Adrenal gland (tissue), 9 donors: ENCODE measurements at regions not wholly inside any gene's neighbourhood (a gene's known extent, or its start where the extent isn't known, plus 50 kb on each side); places are given as distances from the start of the nearest gene placed in this dataset.

ENCODE experiments used
- DNase-seq, 7 donors: peaks; one replicate each; pipeline ENCODE4 v3.0.0-alpha.2; 2019 to 2020
- H3K27ac ChIP-seq, 5 donors: fragments of 200-600 bp; sonication (generic) in 4 of 5; 1 replicate in 3 of 5; 2 replicates in 2 of 5; pipeline versions ENCODE4 v1.5.1 to v1.8.0; 2016 to 2020; ENCODE audit warnings: mild to moderate bottlenecking in 1 of 5
- H3K27me3 ChIP-seq: fragments of 200-600 bp; 2 replicates; pipeline ENCODE4 v1.8.0; 2021
- H3K36me3 ChIP-seq, 2 donors: fragments of 200-600 bp; replicated peaks in 1 of 2; 1 replicate in 1 of 2; 2 replicates in 1 of 2; pipeline versions ENCODE4 v1.5.1 to v1.8.0; 2018 to 2022
- H3K4me1 ChIP-seq, 2 donors: fragments of 200-600 bp; replicated peaks in 1 of 2; 1 replicate in 1 of 2; 2 replicates in 1 of 2; pipeline versions ENCODE4 v1.5.1 to v1.8.0; 2018 to 2021
- H3K4me3 ChIP-seq, 4 donors: fragments of 200-600 bp; sonication (generic) in 3 of 4; one replicate each; pipeline ENCODE4 v1.5.1; 2016 to 2018
- H3K9me3 ChIP-seq, 3 donors: fragments of 200-600 bp; sonication (generic) in 1 of 3; replicated peaks in 1 of 3; 1 replicate in 2 of 3; 2 replicates in 1 of 3; pipeline versions ENCODE4 v1.5.1 to v1.8.0; 2016 to 2021
- CTCF ChIP-seq, 6 experiments: fragments of 450-650 bp in 4 of 6; fragments of 200-600 bp in 2 of 6; sonication (generic) in 1 of 6; IDR thresholded peaks; 1 replicate in 5 of 6; 2 replicates in 1 of 6; pipeline versions ENCODE4 v1.5.1 to v1.8.0; 2016 to 2021; ENCODE audit warnings: antibody characterized with exemption in 6 of 6, mild to moderate bottlenecking in 2 of 6, moderate library complexity in 1 of 6
- POLR2A ChIP-seq, 2 donors: fragments of 450-650 bp; IDR thresholded peaks; one replicate each; pipeline ENCODE4 v1.6.1; 2017; ENCODE audit warnings: antibody characterized with exemption in 2 of 2, mild to moderate bottlenecking in 2 of 2, moderate library complexity in 1 of 2
- WGBS, 4 donors: extraction: QIAGEN DNeasy Blood & Tissue Kit in 2 of 4; methylation state at CpG; one replicate each; pipeline versions ENCODE4 v1.1.5 to v1.1.7; 2013 to 2017; 5-methylcytosine and 5-hydroxymethylcytosine counted together
- intact Hi-C, 2 donors: fragments of 100-400 bp; cut with DNase I; formaldehyde crosslinking; loops; one replicate each; pipeline versions ENCODE4 v1.14.1 to v1.15.0; 2022 to 2023
- donor health status: healthy with polysubstance abuse.
- donor health status: Bipolar disorder and iron deficiency.
- donor health status: DM: yes; HTN: yes; CAD: no.
- donor health status: DM: no; HTN: no; CAD: no.
- donor health status: DM: no; HTN: no; CAD: no.

- H3K4me3 ChIP-seq = no peak overlapping the region
- no peak overlapping the region for H3K27ac ChIP-seq
- 87 to 95% (median 93%) methylated on average over 2 to 3 of the region's 3 CpGs for WGBS, 4 donors
- no peaks in the 10 kb centered on the region for H3K9me3 ChIP-seq
- no peak for DNase-seq
- no peak for TF ChIP-seq POLR2A (IDR thresholded peaks at IDR 0.05)
- TF ChIP-seq CTCF (IDR thresholded peaks at IDR 0.05) = no peak
- no peaks in the 10 kb centered on the region for H3K27me3 ChIP-seq
- no peaks in the 10 kb centered on the region for H3K36me3 ChIP-seq
- intact Hi-C loops = no loop called here
- H3K4me1 ChIP-seq = no peaks in the 10 kb centered on the region
Measured at GRCh38 chr1:43041591-43041990, 82.9 kb upstream of the SLC2A1 start.

- 56 to 65% (median 62%) methylated on average over 11 to 14 of the region's 14 CpGs for WGBS, 4 donors
- no peak for TF ChIP-seq POLR2A (IDR thresholded peaks at IDR 0.05)
- no peak for TF ChIP-seq CTCF (IDR thresholded peaks at IDR 0.05)
- H3K27ac ChIP-seq = no peak overlapping the region
- H3K27me3 ChIP-seq = no peaks in the 10 kb centered on the region
- H3K4me3 ChIP-seq = no peak overlapping the region
- no peak for DNase-seq
- no peaks in the 10 kb centered on the region for H3K4me1 ChIP-seq
- no peaks in the 10 kb centered on the region for H3K9me3 ChIP-seq
- H3K36me3 ChIP-seq = no peaks in the 10 kb centered on the region
- intact Hi-C loops = no loop called here
Measured at GRCh38 chr1:43039228-43040055, 80.8 kb upstream of the SLC2A1 start.

GRCh38 chr1:43038232-43038935 is 79.7 kb upstream of the SLC2A1 start:
- H3K36me3 ChIP-seq = no peaks in the 10 kb centered on the region
- intact Hi-C loops = no loop called here
- 83 to 93% (median 88%) methylated on average over 9 of the region's 9 CpGs for WGBS, 4 donors

More at GRCh38 chr1:43038232-43038935, 79.7 kb upstream of the SLC2A1 start:
- no peak for DNase-seq
- no peaks in the 10 kb centered on the region for H3K27me3 ChIP-seq
- no peak overlapping the region for H3K27ac ChIP-seq
- no peaks in the 10 kb centered on the region for H3K9me3 ChIP-seq
- no peak overlapping the region for H3K4me3 ChIP-seq
- H3K4me1 ChIP-seq = no peaks in the 10 kb centered on the region
- TF ChIP-seq POLR2A (IDR thresholded peaks at IDR 0.05) = no peak
- TF ChIP-seq CTCF (IDR thresholded peaks at IDR 0.05) = no peak
